Central memory CD8-positive, alpha-beta T cell (primary cell): ENCODE measurements at regions not wholly inside any gene's neighbourhood (a gene's known extent, or its start where the extent isn't known, plus 50 kb on each side); places are given as distances from the start of the nearest gene placed in this dataset.

Experiments used
- ATAC-seq: fragments of 150-1000 bp; cut with Tn5 transposase; replicated peaks from 2 replicates; pipeline ENCODE4 v1.10.0; 2022; ENCODE audit warnings: mild to moderate bottlenecking, moderate FRiP score, moderate number of reproducible peaks; ENCODE audit not compliant: poor library complexity, severe bottlenecking; ENCODE audit errors: extremely low read depth
- DNase-seq, 2 donors: peaks; one replicate each; pipeline ENCODE4 v3.0.0; 2021; ENCODE audit warnings: low spot score in 2 of 2
- H3K27ac Mint-ChIP-seq: one replicate; pipeline ENCODE4 v1.8.0; 2022; ENCODE audit warnings: low read depth, mild to moderate bottlenecking, moderate library complexity, mixed read lengths
- H3K27me3 Mint-ChIP-seq: one replicate; pipeline ENCODE4 v1.8.0; 2022; ENCODE audit warnings: mixed read lengths
- H3K36me3 Mint-ChIP-seq: one replicate; pipeline ENCODE4 v1.8.0; 2022; ENCODE audit warnings: mild to moderate bottlenecking, moderate library complexity, mixed read lengths; ENCODE audit not compliant: insufficient read depth
- H3K4me1 Mint-ChIP-seq: one replicate; pipeline ENCODE4 v1.8.0; 2022; ENCODE audit warnings: mixed read lengths
- H3K4me3 Mint-ChIP-seq: one replicate; pipeline ENCODE4 v1.8.0; 2022; ENCODE audit warnings: mild to moderate bottlenecking, moderate library complexity, mixed read lengths
- H3K9me3 Mint-ChIP-seq: one replicate; pipeline ENCODE4 v1.8.0; 2022; ENCODE audit warnings: mixed read lengths

- Mint-ChIP-seq H3K4me1 (no peaks in the 10 kb centered on the region), H3K36me3 (no peaks in the 10 kb centered on the region), H3K27ac (no peak overlapping the region), H3K27me3 (no peaks in the 10 kb centered on the region), H3K4me3 (no peak overlapping the region), H3K9me3 (peaks cover under 1% of the 10 kb centered on the region)
- DNase-seq: no peak
- no peak for ATAC-seq
These were observed 592.3 kb downstream of the EPHA7 start for GRCh38 chr6:92827104-92827503.

- no peak overlapping the region for H3K4me3 Mint-ChIP-seq
- no peak for DNase-seq
- H3K9me3 Mint-ChIP-seq: no peaks in the 10 kb centered on the region
- no peaks in the 10 kb centered on the region for H3K27me3 Mint-ChIP-seq
- H3K4me1 Mint-ChIP-seq: no peaks in the 10 kb centered on the region
- no peak for ATAC-seq
- no peak overlapping the region for H3K27ac Mint-ChIP-seq
- H3K36me3 Mint-ChIP-seq: no peaks in the 10 kb centered on the region
These were observed 592.7 kb downstream of the EPHA7 start for GRCh38 chr6:92826633-92827032.

GRCh38 chr6:92822222-92822621 is 597.1 kb downstream of the EPHA7 start:
- Mint-ChIP-seq H3K27ac (no peak overlapping the region), H3K27me3 (no peaks in the 10 kb centered on the region), H3K4me1 (no peaks in the 10 kb centered on the region), H3K36me3 (no peaks in the 10 kb centered on the region), H3K4me3 (no peak overlapping the region), H3K9me3 (peaks cover 13% of the 10 kb centered on the region)
- ATAC-seq: no peak
- no peak for DNase-seq

GRCh38 chr6:92820601-92821000 is 598.8 kb downstream of the EPHA7 start:
- no peaks in the 10 kb centered on the region for H3K36me3 Mint-ChIP-seq
- no peak overlapping the region for H3K4me3 Mint-ChIP-seq
- H3K27ac Mint-ChIP-seq: no peak overlapping the region

GRCh38 chr6:92810913-92811312 is 608.4 kb downstream of the EPHA7 start:
- DNase-seq (no peak), ATAC-seq (no peak)
- Mint-ChIP-seq H3K36me3 (no peaks in the 10 kb centered on the region), H3K27ac (no peak overlapping the region), H3K4me1 (no peaks in the 10 kb centered on the region), H3K27me3 (no peaks in the 10 kb centered on the region), H3K4me3 (no peak overlapping the region), H3K9me3 (peaks cover 3% of the 10 kb centered on the region)

More at GRCh38 chr6:92820601-92821000, 598.8 kb downstream of the EPHA7 start:
- DNase-seq (no peak), ATAC-seq (no peak)
- H3K27me3 Mint-ChIP-seq: no peaks in the 10 kb centered on the region
- H3K9me3 Mint-ChIP-seq: peaks cover 20% of the 10 kb centered on the region
- H3K4me1 Mint-ChIP-seq: no peaks in the 10 kb centered on the region

- H3K27me3 Mint-ChIP-seq: no peaks in the 10 kb centered on the region
- no peak for DNase-seq
- H3K4me3 Mint-ChIP-seq: no peak overlapping the region
- H3K4me1 Mint-ChIP-seq: no peaks in the 10 kb centered on the region
- no peak for ATAC-seq
- peaks cover 5% of the 10 kb centered on the region for H3K9me3 Mint-ChIP-seq
- no peak overlapping the region for H3K27ac Mint-ChIP-seq
- no peaks in the 10 kb centered on the region for H3K36me3 Mint-ChIP-seq
These were observed 613.1 kb downstream of the EPHA7 start for GRCh38 chr6:92806254-92806653.

GRCh38 chr6:92791403-92791802 is 628.0 kb downstream of the EPHA7 start:
- no peak for DNase-seq
- Mint-ChIP-seq H3K9me3 (peaks cover 10% of the 10 kb centered on the region), H3K27ac (no peak overlapping the region), H3K36me3 (no peaks in the 10 kb centered on the region), H3K4me1 (no peaks in the 10 kb centered on the region), H3K4me3 (no peak overlapping the region), H3K27me3 (no peaks in the 10 kb centered on the region)
- ATAC-seq: no peak

GRCh38 chr6:92790381-92790780 is 629.0 kb downstream of the EPHA7 start:
- Mint-ChIP-seq H3K9me3 (no peaks in the 10 kb centered on the region), H3K4me1 (no peaks in the 10 kb centered on the region), H3K4me3 (no peak overlapping the region), H3K27ac (no peak overlapping the region), H3K36me3 (no peaks in the 10 kb centered on the region), H3K27me3 (no peaks in the 10 kb centered on the region)
- ATAC-seq (no peak), DNase-seq (no peak)

GRCh38 chr6:92784235-92784634 is 635.1 kb downstream of the EPHA7 start:
- peaks cover 5% of the 10 kb centered on the region for H3K9me3 Mint-ChIP-seq
- H3K27me3 Mint-ChIP-seq: no peaks in the 10 kb centered on the region
- H3K4me3 Mint-ChIP-seq: no peak overlapping the region
- H3K27ac Mint-ChIP-seq: no peak overlapping the region
- no peaks in the 10 kb centered on the region for H3K36me3 Mint-ChIP-seq
- DNase-seq (no peak), ATAC-seq (no peak)
- H3K4me1 Mint-ChIP-seq: no peaks in the 10 kb centered on the region

GRCh38 chr6:92779746-92780145 is 639.6 kb downstream of the EPHA7 start:
- Mint-ChIP-seq H3K27ac (no peak overlapping the region), H3K27me3 (no peaks in the 10 kb centered on the region), H3K9me3 (peaks cover 5% of the 10 kb centered on the region), H3K4me3 (no peak overlapping the region), H3K36me3 (no peaks in the 10 kb centered on the region), H3K4me1 (no peaks in the 10 kb centered on the region)
- DNase-seq: no peak
- ATAC-seq: no peak

GRCh38 chr6:92777146-92777740 is 642.1 kb downstream of the EPHA7 start:
- Mint-ChIP-seq H3K4me1 (no peaks in the 10 kb centered on the region), H3K36me3 (no peaks in the 10 kb centered on the region), H3K9me3 (peaks cover 5% of the 10 kb centered on the region), H3K27ac (no peak overlapping the region), H3K4me3 (no peak overlapping the region), H3K27me3 (no peaks in the 10 kb centered on the region)
- DNase-seq (no peak), ATAC-seq (no peak)

GRCh38 chr6:92770540-92770939 is 648.8 kb downstream of the EPHA7 start:
- Mint-ChIP-seq H3K9me3 (no peaks in the 10 kb centered on the region), H3K27ac (no peak overlapping the region), H3K4me1 (no peaks in the 10 kb centered on the region), H3K27me3 (no peaks in the 10 kb centered on the region), H3K36me3 (no peaks in the 10 kb centered on the region), H3K4me3 (no peak overlapping the region)
- DNase-seq (no peak), ATAC-seq (no peak)

- H3K27me3 Mint-ChIP-seq: no peaks in the 10 kb centered on the region
- no peaks in the 10 kb centered on the region for H3K36me3 Mint-ChIP-seq
- H3K4me1 Mint-ChIP-seq: no peaks in the 10 kb centered on the region
- H3K4me3 Mint-ChIP-seq: no peak overlapping the region
- DNase-seq: no peak
- no peak overlapping the region for H3K27ac Mint-ChIP-seq
- ATAC-seq: no peak
- H3K9me3 Mint-ChIP-seq: peaks cover 10% of the 10 kb centered on the region
These were observed 652.3 kb downstream of the EPHA7 start for GRCh38 chr6:92767101-92767500.

- Mint-ChIP-seq H3K9me3 (peaks cover 10% of the 10 kb centered on the region), H3K27me3 (no peaks in the 10 kb centered on the region), H3K4me1 (no peaks in the 10 kb centered on the region), H3K4me3 (no peak overlapping the region), H3K36me3 (no peaks in the 10 kb centered on the region), H3K27ac (no peak overlapping the region)
- DNase-seq (no peak), ATAC-seq (no peak)
These were observed 655.7 kb downstream of the EPHA7 start for GRCh38 chr6:92763680-92764079.
